G401.6 (cell line): ENCODE measurements at regions not wholly inside any gene's neighbourhood (a gene's known extent, or its start where the extent isn't known, plus 50 kb on each side); places are given as distances from the start of the nearest gene placed in this dataset.
"Not testable (repeated sequence)": the region's sequence is repeated elsewhere in the genome, so short reads cannot be mapped to it uniquely, and the experiment has no call there.

Experiments used
- FAIRE-seq: peaks from 2 replicates; lab custom pipeline; 2012; peaks lifted over from hg19 to GRCh38; lab: Jason Lieb, UNC

- no peak for FAIRE-seq
These were observed 2026.1 kb upstream of the CELF4 start for GRCh38 chr18:39591649-39592048.

- no peak for FAIRE-seq
These were observed 2023.9 kb upstream of the CELF4 start for GRCh38 chr18:39589496-39589895.

GRCh38 chr18:39587586-39587985 is 2022.0 kb upstream of the CELF4 start:
- FAIRE-seq = no peak

- no peak for FAIRE-seq
These were observed 2021.1 kb upstream of the CELF4 start for GRCh38 chr18:39586741-39587140.

- FAIRE-seq = no peak
These were observed 2009.3 kb upstream of the CELF4 start for GRCh38 chr18:39574897-39575296.

- no peak for FAIRE-seq
These were observed 2005.9 kb upstream of the CELF4 start for GRCh38 chr18:39571511-39571910.

GRCh38 chr18:39565551-39566230 is 2000.1 kb upstream of the CELF4 start:
- FAIRE-seq = not testable (repeated sequence)

GRCh38 chr18:39564716-39565115 is 1999.1 kb upstream of the CELF4 start:
- FAIRE-seq = no peak

- FAIRE-seq = no peak
These were observed 1995.5 kb upstream of the CELF4 start for GRCh38 chr18:39561126-39561525.

GRCh38 chr18:39558658-39559057 is 1993.1 kb upstream of the CELF4 start:
- no peak for FAIRE-seq

- FAIRE-seq = no peak
These were observed 1989.9 kb upstream of the CELF4 start for GRCh38 chr18:39555496-39555895.

GRCh38 chr18:39550701-39551100 is 1985.1 kb upstream of the CELF4 start:
- FAIRE-seq = no peak

GRCh38 chr18:39549144-39549543 is 1983.5 kb upstream of the CELF4 start:
- no peak for FAIRE-seq

- no peak for FAIRE-seq
These were observed 1966.1 kb upstream of the CELF4 start for GRCh38 chr18:39531659-39532058.

- FAIRE-seq = no peak
These were observed 1963.8 kb upstream of the CELF4 start for GRCh38 chr18:39529358-39529757.

GRCh38 chr18:39527465-39527864 is 1961.9 kb upstream of the CELF4 start:
- no peak for FAIRE-seq

GRCh38 chr18:39524370-39524769 is 1958.8 kb upstream of the CELF4 start:
- no peak for FAIRE-seq

GRCh38 chr18:39523281-39523680 is 1957.7 kb upstream of the CELF4 start:
- FAIRE-seq = no peak

- no peak for FAIRE-seq
These were observed 1955.6 kb upstream of the CELF4 start for GRCh38 chr18:39521164-39521563.

GRCh38 chr18:39519741-39520140 is 1954.1 kb upstream of the CELF4 start:
- no peak for FAIRE-seq

GRCh38 chr18:39515299-39515698 is 1949.7 kb upstream of the CELF4 start:
- no peak for FAIRE-seq

GRCh38 chr18:39513186-39513585 is 1947.6 kb upstream of the CELF4 start:
- no peak for FAIRE-seq

- FAIRE-seq = no peak
These were observed 1941.2 kb upstream of the CELF4 start for GRCh38 chr18:39506581-39507330.

- FAIRE-seq = no peak
These were observed 1934.7 kb upstream of the CELF4 start for GRCh38 chr18:39500306-39500705.
